ENCODE measurements at regions not wholly inside any gene's neighbourhood (a gene's known extent, or its start where the extent isn't known, plus 50 kb on each side); places are given as distances from the start of the nearest gene placed in this dataset.

DNA sequence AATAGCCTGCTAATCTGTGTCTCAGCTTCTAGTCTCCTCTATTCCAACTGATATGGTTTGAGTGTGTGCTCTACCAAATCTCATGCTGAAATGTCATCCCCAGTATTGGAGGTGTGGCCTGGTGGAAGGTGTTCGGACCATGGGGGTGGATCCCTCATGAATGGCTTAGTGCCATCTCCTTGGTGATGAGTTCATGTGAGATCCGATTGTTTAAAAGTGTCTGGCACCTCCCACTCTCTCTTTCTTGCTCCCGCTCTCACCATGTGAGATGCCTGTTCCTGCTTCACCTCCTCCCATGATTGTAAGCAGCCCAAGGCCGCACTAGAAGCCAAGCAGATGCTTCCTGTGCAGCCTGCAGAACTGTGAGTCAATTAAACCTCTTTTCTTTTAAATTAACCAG, 73.5 kb upstream of the CAMK1G start:
- TF ChIP-seq TARDBP (IDR thresholded peaks at IDR 0.05) (no peak), NFRKB (IDR thresholded peaks at IDR 0.05) (no peak), SP1 (IDR thresholded peaks at IDR 0.05) (no peak), LEF1 (IDR thresholded peaks at IDR 0.05; ENCODE audit: borderline replicate concordance) (no peak), ELF4 (IDR thresholded peaks at IDR 0.05) (no peak), ARNT (IDR thresholded peaks at IDR 0.05) (no peak), FOXM1 (IDR thresholded peaks at IDR 0.05; ENCODE audit: borderline replicate concordance) (no peak), BHLHE40 (IDR thresholded peaks at IDR 0.05; ENCODE audit: borderline replicate concordance) (no peak), HDGF (IDR thresholded peaks at IDR 0.05; ENCODE audit: borderline replicate concordance) (no peak), FOXA1 (IDR thresholded peaks at IDR 0.05) (no peak), FOXK2 (IDR thresholded peaks at IDR 0.05) (no peak), ZNF384 (IDR thresholded peaks at IDR 0.05) (no peak)
